ENCODE measurements at regions not wholly inside any gene's neighbourhood (a gene's known extent, or its start where the extent isn't known, plus 50 kb on each side); places are given as distances from the start of the nearest gene placed in this dataset.

- Histone ChIP-seq H2AFZ (ENCODE audit: low read depth, low read length, severe bottlenecking) (no peak overlapping the region), H3K27ac (ENCODE audit: low read depth, low read length) (no peak overlapping the region), H3K9me2 (replicated peaks; ENCODE audit: insufficient read depth, low read length) (no peaks in the 10 kb centered on the region; the same call in 1 of the 2 replicates), H3K4me2 (ENCODE audit: low read depth, low read length, poor library complexity, severe bottlenecking) (no peak overlapping the region), H3F3A (ENCODE audit: insufficient read depth) (no peaks in the 10 kb centered on the region), H3K36me3 (ENCODE audit: low read length) (no peaks in the 10 kb centered on the region), H4K20me1 (ENCODE audit: low read depth, low read length) (no peaks in the 10 kb centered on the region), H3K9me3 (ENCODE audit: insufficient read depth, low read length) (no peaks in the 10 kb centered on the region), H3K9ac (ENCODE audit: low read length) (no peak overlapping the region), H3K4me3 (ENCODE audit: insufficient read depth, low read length, poor library complexity, severe bottlenecking) (no peak overlapping the region), H3K27me3 (ENCODE audit: low read length) (no peaks in the 10 kb centered on the region), H3K79me2 (ENCODE audit: insufficient read depth, low read length) (no peaks in the 10 kb centered on the region)
- TF ChIP-seq, protein P1, sequence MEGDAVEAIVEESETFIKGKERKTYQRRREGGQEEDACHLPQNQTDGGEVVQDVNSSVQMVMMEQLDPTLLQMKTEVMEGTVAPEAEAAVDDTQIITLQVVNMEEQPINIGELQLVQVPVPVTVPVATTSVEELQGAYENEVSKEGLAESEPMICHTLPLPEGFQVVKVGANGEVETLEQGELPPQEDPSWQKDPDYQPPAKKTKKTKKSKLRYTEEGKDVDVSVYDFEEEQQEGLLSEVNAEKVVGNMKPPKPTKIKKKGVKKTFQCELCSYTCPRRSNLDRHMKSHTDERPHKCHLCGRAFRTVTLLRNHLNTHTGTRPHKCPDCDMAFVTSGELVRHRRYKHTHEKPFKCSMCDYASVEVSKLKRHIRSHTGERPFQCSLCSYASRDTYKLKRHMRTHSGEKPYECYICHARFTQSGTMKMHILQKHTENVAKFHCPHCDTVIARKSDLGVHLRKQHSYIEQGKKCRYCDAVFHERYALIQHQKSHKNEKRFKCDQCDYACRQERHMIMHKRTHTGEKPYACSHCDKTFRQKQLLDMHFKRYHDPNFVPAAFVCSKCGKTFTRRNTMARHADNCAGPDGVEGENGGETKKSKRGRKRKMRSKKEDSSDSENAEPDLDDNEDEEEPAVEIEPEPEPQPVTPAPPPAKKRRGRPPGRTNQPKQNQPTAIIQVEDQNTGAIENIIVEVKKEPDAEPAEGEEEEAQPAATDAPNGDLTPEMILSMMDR (IDR thresholded peaks at IDR 0.05; ENCODE audit: insufficient read depth, low read length, poor library complexity, severe bottlenecking), result no peak
- TF ChIP-seq EZH2phosphoT487 (conservative IDR thresholded peaks at IDR 0.05; ENCODE audit: low read length), result no peak
These were observed 702.9 kb downstream of the SUCLG1 start for GRCh38 chr2:83756219-83756618.

GRCh38 chr2:83747141-83747540 lies 711.9 kb downstream of the SUCLG1 start:
- Histone ChIP-seq H3K9me3 (ENCODE audit: insufficient read depth, low read length) (no peaks in the 10 kb centered on the region), H3K4me3 (ENCODE audit: insufficient read depth, low read length, poor library complexity, severe bottlenecking) (no peak overlapping the region), H3K27ac (ENCODE audit: low read depth, low read length) (no peak overlapping the region), H4K20me1 (ENCODE audit: low read depth, low read length) (no peaks in the 10 kb centered on the region), H3K27me3 (ENCODE audit: low read length) (no peaks in the 10 kb centered on the region), H3K4me2 (ENCODE audit: low read depth, low read length, poor library complexity, severe bottlenecking) (no peak overlapping the region), H3F3A (ENCODE audit: insufficient read depth) (no peaks in the 10 kb centered on the region), H3K79me2 (ENCODE audit: insufficient read depth, low read length) (no peaks in the 10 kb centered on the region), H3K9ac (ENCODE audit: low read length) (no peak overlapping the region), H2AFZ (ENCODE audit: low read depth, low read length, severe bottlenecking) (no peak overlapping the region), H3K9me2 (replicated peaks; ENCODE audit: insufficient read depth, low read length) (no peaks in the 10 kb centered on the region), H3K36me3 (ENCODE audit: low read length) (no peaks in the 10 kb centered on the region)
- TF ChIP-seq, protein P1 (IDR thresholded peaks at IDR 0.05; ENCODE audit: insufficient read depth, low read length, poor library complexity, severe bottlenecking), result no peak
- no peak for TF ChIP-seq EZH2phosphoT487 (conservative IDR thresholded peaks at IDR 0.05; ENCODE audit: low read length)

GRCh38 chr2:83744855-83745254 lies 714.2 kb downstream of the SUCLG1 start:
- TF ChIP-seq, protein P1 (IDR thresholded peaks at IDR 0.05; ENCODE audit: insufficient read depth, low read length, poor library complexity, severe bottlenecking), result no peak
- TF ChIP-seq EZH2phosphoT487 (conservative IDR thresholded peaks at IDR 0.05; ENCODE audit: low read length), result no peak
- Histone ChIP-seq H3K27ac (ENCODE audit: low read depth, low read length) (no peak overlapping the region), H3K9me2 (replicated peaks; ENCODE audit: insufficient read depth, low read length) (no peaks in the 10 kb centered on the region), H3K36me3 (ENCODE audit: low read length) (no peaks in the 10 kb centered on the region), H2AFZ (ENCODE audit: low read depth, low read length, severe bottlenecking) (no peak overlapping the region), H3K9ac (ENCODE audit: low read length) (no peak overlapping the region), H3K9me3 (ENCODE audit: insufficient read depth, low read length) (no peaks in the 10 kb centered on the region), H3K4me3 (ENCODE audit: insufficient read depth, low read length, poor library complexity, severe bottlenecking) (no peak overlapping the region), H3K4me2 (ENCODE audit: low read depth, low read length, poor library complexity, severe bottlenecking) (no peak overlapping the region), H3K27me3 (ENCODE audit: low read length) (no peaks in the 10 kb centered on the region), H4K20me1 (ENCODE audit: low read depth, low read length) (no peaks in the 10 kb centered on the region), H3K79me2 (ENCODE audit: insufficient read depth, low read length) (no peaks in the 10 kb centered on the region), H3F3A (ENCODE audit: insufficient read depth) (no peaks in the 10 kb centered on the region)

All from SU-DHL-6 (cell line).